H1 (cell line): ENCODE measurements at regions not wholly inside any gene's neighbourhood (a gene's known extent, or its start where the extent isn't known, plus 50 kb on each side); places are given as distances from the start of the nearest gene placed in this dataset.

Experiments used
- CBX8 ChIP-seq: fragments of 300-800, 300-1000 bp; sonication (generic); IDR thresholded peaks from 2 replicates; pipeline ENCODE4 v1.7.1; 2016; ENCODE audit warnings: low read depth, low read length, borderline replicate concordance
- GABPA ChIP-seq: IDR thresholded peaks from 2 replicates; pipeline ENCODE4 v1.6.1; 2011; ENCODE audit warnings: mild to moderate bottlenecking, low read length, moderate library complexity, borderline replicate concordance; ENCODE audit not compliant: insufficient read depth
- GTF2F1 ChIP-seq: IDR thresholded peaks from 2 replicates; pipeline ENCODE4 v1.6.1; 2012; ENCODE audit warnings: low read depth, low read length, improper control_type of control experiment, borderline replicate concordance
- JUND ChIP-seq: IDR thresholded peaks from 2 replicates; pipeline ENCODE4 v1.6.1; 2011; ENCODE audit warnings: mild to moderate bottlenecking, improper control_type of control experiment, low read length
- TEAD4 ChIP-seq: IDR thresholded peaks from 2 replicates; pipeline ENCODE4 v1.6.1; 2012; ENCODE audit warnings: low read depth, low read length, inconsistent platforms, mixed read lengths
- TF ChIP-seq, protein P1 (sequence below): IDR thresholded peaks from 2 replicates; pipeline ENCODE4 v1.6.1; 2012; ENCODE audit warnings: low read length, inconsistent platforms

DNA sequence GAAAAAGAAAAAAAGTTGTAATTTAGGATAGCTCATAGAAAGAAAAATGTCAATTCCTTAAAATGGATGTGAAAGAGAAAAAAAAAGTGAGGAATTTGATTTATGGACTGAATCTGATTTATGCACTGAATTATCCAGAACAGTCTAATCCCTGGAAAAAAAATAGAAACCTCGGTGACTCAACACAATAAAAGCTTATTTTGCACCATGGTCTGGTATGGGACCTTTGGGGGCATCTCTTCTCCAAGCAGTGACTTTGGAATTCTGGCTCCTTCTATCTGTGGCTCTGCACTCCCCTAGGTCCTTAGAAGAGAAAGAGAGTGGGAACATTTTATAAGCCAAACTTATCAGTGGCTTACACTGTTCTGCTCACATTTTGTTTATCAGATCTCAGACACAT is 471.7 kb upstream of the B3GALT2 start (continued):
- TF ChIP-seq, protein P1, sequence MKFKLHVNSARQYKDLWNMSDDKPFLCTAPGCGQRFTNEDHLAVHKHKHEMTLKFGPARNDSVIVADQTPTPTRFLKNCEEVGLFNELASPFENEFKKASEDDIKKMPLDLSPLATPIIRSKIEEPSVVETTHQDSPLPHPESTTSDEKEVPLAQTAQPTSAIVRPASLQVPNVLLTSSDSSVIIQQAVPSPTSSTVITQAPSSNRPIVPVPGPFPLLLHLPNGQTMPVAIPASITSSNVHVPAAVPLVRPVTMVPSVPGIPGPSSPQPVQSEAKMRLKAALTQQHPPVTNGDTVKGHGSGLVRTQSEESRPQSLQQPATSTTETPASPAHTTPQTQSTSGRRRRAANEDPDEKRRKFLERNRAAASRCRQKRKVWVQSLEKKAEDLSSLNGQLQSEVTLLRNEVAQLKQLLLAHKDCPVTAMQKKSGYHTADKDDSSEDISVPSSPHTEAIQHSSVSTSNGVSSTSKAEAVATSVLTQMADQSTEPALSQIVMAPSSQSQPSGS = no peak
- TF ChIP-seq JUND = no peak
- no peak for TF ChIP-seq CBX8
- no peak for TF ChIP-seq TEAD4
- no peak for TF ChIP-seq GTF2F1
- no peak for TF ChIP-seq GABPA
